Hepatocyte (in vitro differentiated cells): ENCODE measurements at regions not wholly inside any gene's neighbourhood (a gene's known extent, or its start where the extent isn't known, plus 50 kb on each side); places are given as distances from the start of the nearest gene placed in this dataset.
"Not testable (repeated sequence)": the region's sequence is repeated elsewhere in the genome, so short reads cannot be mapped to it uniquely, and the experiment has no call there.

ENCODE experiments used
- EZH2 ChIP-seq: fragments of 200-600 bp; sonication (generic); IDR thresholded peaks from 2 replicates; pipeline ENCODE4 v1.6.1; 2016; ENCODE audit warnings: antibody characterized with exemption, mild to moderate bottlenecking, borderline replicate concordance
- TF ChIP-seq, protein P1 (sequence below): fragments of 200-600 bp; sonication (generic); IDR thresholded peaks from 2 replicates; pipeline ENCODE4 v1.5.1; 2016; ENCODE audit warnings: antibody characterized with exemption, mild to moderate bottlenecking; ENCODE audit not compliant: poor library complexity

GRCh38 chr10:33028515-33028914, 70.5 kb upstream of the ITGB1 start:
- not testable (repeated sequence) for TF ChIP-seq EZH2
- TF ChIP-seq, protein P1, sequence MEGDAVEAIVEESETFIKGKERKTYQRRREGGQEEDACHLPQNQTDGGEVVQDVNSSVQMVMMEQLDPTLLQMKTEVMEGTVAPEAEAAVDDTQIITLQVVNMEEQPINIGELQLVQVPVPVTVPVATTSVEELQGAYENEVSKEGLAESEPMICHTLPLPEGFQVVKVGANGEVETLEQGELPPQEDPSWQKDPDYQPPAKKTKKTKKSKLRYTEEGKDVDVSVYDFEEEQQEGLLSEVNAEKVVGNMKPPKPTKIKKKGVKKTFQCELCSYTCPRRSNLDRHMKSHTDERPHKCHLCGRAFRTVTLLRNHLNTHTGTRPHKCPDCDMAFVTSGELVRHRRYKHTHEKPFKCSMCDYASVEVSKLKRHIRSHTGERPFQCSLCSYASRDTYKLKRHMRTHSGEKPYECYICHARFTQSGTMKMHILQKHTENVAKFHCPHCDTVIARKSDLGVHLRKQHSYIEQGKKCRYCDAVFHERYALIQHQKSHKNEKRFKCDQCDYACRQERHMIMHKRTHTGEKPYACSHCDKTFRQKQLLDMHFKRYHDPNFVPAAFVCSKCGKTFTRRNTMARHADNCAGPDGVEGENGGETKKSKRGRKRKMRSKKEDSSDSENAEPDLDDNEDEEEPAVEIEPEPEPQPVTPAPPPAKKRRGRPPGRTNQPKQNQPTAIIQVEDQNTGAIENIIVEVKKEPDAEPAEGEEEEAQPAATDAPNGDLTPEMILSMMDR = not testable (repeated sequence)
